ENCODE measurements at regions not wholly inside any gene's neighbourhood (a gene's known extent, or its start where the extent isn't known, plus 50 kb on each side); places are given as distances from the start of the nearest gene placed in this dataset.

GRCh38 chr18:78727057-78727739 lies 252.4 kb upstream of the SALL3 start:
- WGBS, 4 donors: 90 to 93% (median 91%) methylated on average over 25 of the region's 25 CpGs
- intact Hi-C loops (cut with DNase I): no loop called here
- H3K27ac ChIP-seq: no peak overlapping the region
- peaks cover 0 to 36% (median 0%) of the 10 kb centered on the region in 9 donors for H3K27me3 ChIP-seq
- H3K4me3 ChIP-seq: no peak overlapping the region
- no peaks in the 10 kb centered on the region for H3K9me3 ChIP-seq
- no peaks in the 10 kb centered on the region for H3K4me1 ChIP-seq
- TF ChIP-seq, protein P1, sequence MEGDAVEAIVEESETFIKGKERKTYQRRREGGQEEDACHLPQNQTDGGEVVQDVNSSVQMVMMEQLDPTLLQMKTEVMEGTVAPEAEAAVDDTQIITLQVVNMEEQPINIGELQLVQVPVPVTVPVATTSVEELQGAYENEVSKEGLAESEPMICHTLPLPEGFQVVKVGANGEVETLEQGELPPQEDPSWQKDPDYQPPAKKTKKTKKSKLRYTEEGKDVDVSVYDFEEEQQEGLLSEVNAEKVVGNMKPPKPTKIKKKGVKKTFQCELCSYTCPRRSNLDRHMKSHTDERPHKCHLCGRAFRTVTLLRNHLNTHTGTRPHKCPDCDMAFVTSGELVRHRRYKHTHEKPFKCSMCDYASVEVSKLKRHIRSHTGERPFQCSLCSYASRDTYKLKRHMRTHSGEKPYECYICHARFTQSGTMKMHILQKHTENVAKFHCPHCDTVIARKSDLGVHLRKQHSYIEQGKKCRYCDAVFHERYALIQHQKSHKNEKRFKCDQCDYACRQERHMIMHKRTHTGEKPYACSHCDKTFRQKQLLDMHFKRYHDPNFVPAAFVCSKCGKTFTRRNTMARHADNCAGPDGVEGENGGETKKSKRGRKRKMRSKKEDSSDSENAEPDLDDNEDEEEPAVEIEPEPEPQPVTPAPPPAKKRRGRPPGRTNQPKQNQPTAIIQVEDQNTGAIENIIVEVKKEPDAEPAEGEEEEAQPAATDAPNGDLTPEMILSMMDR (IDR thresholded peaks at IDR 0.05): no peak
- TF ChIP-seq POLR2A (IDR thresholded peaks at IDR 0.05): no peak
- H3K36me3 ChIP-seq: no peaks in the 10 kb centered on the region
- ATAC-seq: no peak
- no peak for DNase-seq

DNA sequence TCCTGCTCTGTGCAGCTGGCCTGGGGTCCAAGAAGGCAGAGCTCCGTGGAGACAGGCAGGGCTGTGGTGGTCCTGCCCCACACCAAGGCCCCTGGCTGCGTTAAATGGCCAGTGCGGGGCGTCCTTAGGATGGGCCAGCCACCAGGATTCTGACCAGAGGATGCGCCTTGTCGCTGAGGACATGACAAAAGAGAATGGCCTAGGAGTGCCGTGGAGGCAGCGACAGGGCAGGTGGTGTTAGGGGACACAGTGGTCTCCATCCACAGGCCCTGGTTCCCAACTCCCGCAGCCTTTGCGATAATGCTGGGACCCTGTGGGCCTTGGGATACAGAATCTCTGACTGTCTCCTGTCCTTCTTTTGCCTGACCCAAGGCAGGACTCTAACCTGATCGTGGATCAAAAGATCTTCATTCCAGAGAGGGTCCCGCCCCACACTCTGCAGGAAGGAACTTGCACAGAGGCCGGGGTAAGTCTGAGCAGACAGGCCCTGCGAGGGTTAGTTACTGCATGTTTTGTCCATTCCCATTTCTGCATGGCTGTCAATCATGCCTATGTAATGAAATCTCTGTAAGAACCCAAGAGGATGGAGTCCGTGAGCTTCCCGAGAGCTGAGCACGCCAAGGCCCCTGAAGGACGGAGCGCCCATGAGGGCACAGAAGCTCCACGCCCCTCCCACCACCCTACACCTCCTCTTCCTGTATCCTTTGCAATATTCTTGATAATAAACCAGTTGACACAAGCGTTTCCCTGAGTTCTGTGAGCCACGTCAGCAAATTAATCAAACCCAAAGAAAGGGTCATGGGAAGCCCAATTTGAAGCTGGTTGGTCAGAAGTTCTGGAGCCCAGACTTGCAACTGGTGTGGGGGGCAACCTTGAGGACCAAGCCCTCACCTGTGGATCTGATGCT lies 251.5 kb upstream of the SALL3 start:
- WGBS, 4 donors: 83 to 86% (median 84%) methylated on average over 21 to 22 of the region's 22 CpGs
- no peaks in the 10 kb centered on the region for H3K9me3 ChIP-seq
- ATAC-seq (no peak), DNase-seq (no peak)
- no peak overlapping the region for H3K4me3 ChIP-seq
- no peak for TF ChIP-seq POLR2A (IDR thresholded peaks at IDR 0.05)
- TF ChIP-seq, protein P1 (IDR thresholded peaks at IDR 0.05): no peak
- H3K4me1 ChIP-seq: no peaks in the 10 kb centered on the region
- intact Hi-C loops (cut with DNase I): no loop called here
- no peak overlapping the region for H3K27ac ChIP-seq
- H3K27me3 ChIP-seq: peaks cover 0 to 28% (median 0%) of the 10 kb centered on the region in 9 donors
- H3K36me3 ChIP-seq: no peaks in the 10 kb centered on the region

DNA sequence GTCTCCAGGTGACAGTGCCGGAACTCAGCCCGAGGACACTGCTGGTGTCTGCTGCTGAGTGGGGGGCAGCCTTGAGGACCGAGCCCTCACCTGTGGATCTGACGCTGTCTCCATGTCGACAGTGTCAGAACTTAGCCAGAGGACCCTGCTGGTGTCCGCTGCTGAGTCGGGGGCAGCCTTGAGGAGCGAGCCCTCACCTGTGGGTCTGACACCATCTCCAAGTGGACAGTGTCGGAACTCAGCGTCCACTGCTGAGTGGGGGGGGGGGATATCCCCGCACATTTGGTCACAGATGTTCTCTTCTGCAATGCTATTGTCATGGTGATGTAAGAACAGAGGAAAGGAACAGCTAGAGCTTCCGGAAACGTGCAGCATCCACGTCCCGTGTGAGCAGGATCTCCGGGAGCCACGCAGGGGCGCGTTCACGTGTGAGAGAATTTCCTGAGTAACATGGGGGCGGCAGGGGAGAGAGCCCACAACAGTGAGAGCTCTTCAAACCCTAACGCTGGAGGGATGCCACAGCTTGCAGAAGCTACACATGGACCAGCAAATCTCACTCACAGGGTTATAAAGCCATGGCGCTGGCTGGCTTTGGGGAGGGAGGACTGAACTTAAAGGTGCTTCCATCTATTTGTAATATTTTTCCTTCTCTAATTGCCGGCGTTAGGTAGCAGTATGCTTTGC lies 250.7 kb upstream of the SALL3 start:
- no peaks in the 10 kb centered on the region for H3K9me3 ChIP-seq
- TF ChIP-seq, protein P1 (IDR thresholded peaks at IDR 0.05): no peak
- no peak for TF ChIP-seq POLR2A (IDR thresholded peaks at IDR 0.05)
- intact Hi-C loops (cut with DNase I): no loop called here
- peaks cover 0 to 20% (median 0%) of the 10 kb centered on the region in 9 donors for H3K27me3 ChIP-seq
- no peaks in the 10 kb centered on the region for H3K4me1 ChIP-seq
- WGBS, 4 donors: 72 to 81% (median 78%) methylated on average over 23 to 25 of the region's 25 CpGs
- no peaks in the 10 kb centered on the region for H3K36me3 ChIP-seq
- peak in 1 of 5 donors; percentile 30 for DNase-seq
- ATAC-seq: no peak
- H3K4me3 ChIP-seq: no peak overlapping the region
- no peak overlapping the region for H3K27ac ChIP-seq

GRCh38 chr18:78730546-78730945 lies 249.1 kb upstream of the SALL3 start:
- intact Hi-C loops (cut with DNase I): no loop called here
- H3K4me1 ChIP-seq: no peaks in the 10 kb centered on the region
- TF ChIP-seq POLR2A (IDR thresholded peaks at IDR 0.05): no peak
- TF ChIP-seq, protein P1 (IDR thresholded peaks at IDR 0.05): no peak
- no peaks in the 10 kb centered on the region for H3K9me3 ChIP-seq
- ATAC-seq (no peak), DNase-seq (no peak)
- WGBS, 4 donors: 49 to 55% (median 51%) methylated on average over 10 of the region's 10 CpGs
- H3K27ac ChIP-seq: no peak overlapping the region
- no peaks in the 10 kb centered on the region for H3K36me3 ChIP-seq
- peaks cover 0 to 18% (median 0%) of the 10 kb centered on the region in 9 donors for H3K27me3 ChIP-seq
- no peak overlapping the region for H3K4me3 ChIP-seq

All from heart left ventricle (tissue), 16 donors.